Brain microvascular endothelial cell (primary cell): ENCODE measurements at regions not wholly inside any gene's neighbourhood (a gene's known extent, or its start where the extent isn't known, plus 50 kb on each side); places are given as distances from the start of the nearest gene placed in this dataset.

Source experiments
- DNase-seq: peaks from one replicate; pipeline ENCODE4 v3.0.0-alpha.2; 2020
- H3K27ac ChIP-seq: fragments of 250-450 bp; sonication (Bioruptor Pico); 2 replicates; pipeline ENCODE4 v1.5.1; 2020; ENCODE audit warnings: mild to moderate bottlenecking, moderate library complexity
- H3K27me3 ChIP-seq: fragments of 250-450 bp; sonication (Bioruptor Pico); replicated peaks from 2 replicates; pipeline ENCODE4 v1.5.1; 2020; ENCODE audit warnings: mild to moderate bottlenecking
- H3K36me3 ChIP-seq: fragments of 250-450 bp; sonication (Bioruptor Pico); replicated peaks from 2 replicates; pipeline ENCODE4 v1.5.1; 2020; ENCODE audit warnings: mild to moderate bottlenecking
- H3K4me3 ChIP-seq: 2 replicates; pipeline ENCODE4 v1.5.1; 2011; ENCODE audit warnings: low read depth, mild to moderate bottlenecking, control low read depth, low read length, moderate library complexity
- CTCF ChIP-seq: IDR thresholded peaks from 2 replicates; pipeline ENCODE4 v1.5.1; 2011; ENCODE audit warnings: low read depth, mild to moderate bottlenecking, moderate library complexity, low read length, control low read depth, inconsistent platforms; ENCODE audit errors: missing control alignments
- in situ Hi-C: cut with HindIII; loops from 2 replicates; pipeline ENCODE4 v1.10.0; 2017; ENCODE audit warnings: low sequenced_read_pairs, low pct_ligation_motif_present

- no peak for TF ChIP-seq CTCF
- no peaks in the 10 kb centered on the region for H3K27me3 ChIP-seq
- H3K4me3 ChIP-seq = no peak overlapping the region
- no peak overlapping the region for H3K27ac ChIP-seq
- DNase-seq = no peak
- in situ Hi-C loops = no loop called here
- H3K36me3 ChIP-seq = no peaks in the 10 kb centered on the region
Measured at GRCh38 chr18:40907842-40908241, 1047.2 kb upstream of the PIK3C3 start.

GRCh38 chr18:40904295-40904694 is 1050.7 kb upstream of the PIK3C3 start:
- Histone ChIP-seq H3K27me3 (no peaks in the 10 kb centered on the region), H3K36me3 (no peaks in the 10 kb centered on the region), H3K4me3 (no peak overlapping the region), H3K27ac (no peak overlapping the region)
- no peak for DNase-seq
- TF ChIP-seq CTCF = no peak
- in situ Hi-C loops = no loop called here

- DNase-seq = no peak
- no peak for TF ChIP-seq CTCF
- Histone ChIP-seq H3K4me3 (no peak overlapping the region), H3K36me3 (no peaks in the 10 kb centered on the region), H3K27me3 (no peaks in the 10 kb centered on the region), H3K27ac (no peak overlapping the region)
- in situ Hi-C loops = no loop called here
Measured at GRCh38 chr18:40902436-40902835, 1052.6 kb upstream of the PIK3C3 start.

DNA sequence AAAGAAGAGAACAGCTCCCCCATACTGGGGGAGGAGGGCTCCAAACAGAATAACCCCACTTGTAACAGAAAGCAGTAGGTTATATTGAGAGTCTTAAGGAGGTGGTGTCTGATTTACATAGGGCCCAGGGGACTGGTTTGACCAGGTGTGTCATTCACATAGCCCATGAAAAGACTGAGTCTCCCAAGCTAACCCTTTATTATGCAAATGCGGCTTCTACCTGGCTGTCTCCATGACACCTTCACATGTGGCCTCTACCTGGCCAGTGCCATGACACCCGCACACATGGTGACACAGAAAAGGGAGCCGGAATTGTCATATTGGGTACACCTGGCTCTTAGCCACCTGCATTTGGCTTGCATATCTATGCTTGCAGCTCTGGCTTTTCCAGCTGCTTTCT is 1057.2 kb upstream of the PIK3C3 start:
- TF ChIP-seq CTCF = no peak
- in situ Hi-C loops = no loop called here

DNA sequence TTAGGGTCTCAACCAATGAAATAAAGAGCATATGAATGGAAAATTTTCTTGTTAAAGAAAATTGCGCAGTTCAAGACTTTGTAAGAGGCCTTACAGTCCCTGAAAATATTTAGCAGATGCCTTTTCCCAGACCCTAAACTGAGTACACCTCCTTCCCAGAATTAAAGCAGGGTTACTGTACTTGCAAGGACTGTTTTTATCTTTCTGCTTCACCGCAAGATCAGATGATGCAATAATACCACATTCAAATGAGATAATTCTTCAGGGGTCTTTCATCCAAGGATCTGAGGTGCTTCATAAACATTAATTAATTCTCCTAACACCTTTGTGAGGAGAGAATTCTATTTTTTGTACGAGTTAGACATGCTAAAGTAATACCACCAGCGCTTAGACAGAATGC is 1071.8 kb upstream of the PIK3C3 start:
- H3K4me3 ChIP-seq = no peak overlapping the region
- no peak for DNase-seq
- no peak overlapping the region for H3K27ac ChIP-seq
- H3K36me3 ChIP-seq = no peaks in the 10 kb centered on the region
- no peaks in the 10 kb centered on the region for H3K27me3 ChIP-seq
- no peak for TF ChIP-seq CTCF
- in situ Hi-C loops = no loop called here

More for the DNA sequence above, 1057.2 kb upstream of the PIK3C3 start:
- H3K4me3 ChIP-seq = no peak overlapping the region
- H3K27me3 ChIP-seq = no peaks in the 10 kb centered on the region
- H3K27ac ChIP-seq = no peak overlapping the region
- H3K36me3 ChIP-seq = no peaks in the 10 kb centered on the region
- no peak for DNase-seq

DNA sequence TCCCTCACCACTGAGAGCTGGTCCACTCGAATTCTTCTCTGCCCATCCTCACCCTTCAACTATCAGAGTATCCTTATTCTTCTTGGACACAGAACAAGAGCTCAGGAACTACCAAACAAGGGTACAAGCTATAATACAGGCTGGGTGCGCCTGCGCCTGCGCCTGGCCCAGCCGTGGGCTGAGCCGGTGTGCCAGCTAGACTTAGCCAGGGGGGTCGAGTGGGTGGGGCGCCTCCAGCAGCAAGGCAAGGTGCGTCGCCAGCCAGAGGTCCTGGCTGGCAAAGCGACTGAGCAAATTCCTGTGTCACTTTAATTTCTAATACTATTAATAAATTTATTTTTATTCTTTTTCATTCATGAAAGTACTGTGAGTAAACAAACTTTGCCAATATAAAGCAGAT is 1072.6 kb upstream of the PIK3C3 start:
- no peak overlapping the region for H3K4me3 ChIP-seq
- H3K27me3 ChIP-seq = no peaks in the 10 kb centered on the region
- DNase-seq = no peak
- in situ Hi-C loops = no loop called here
- TF ChIP-seq CTCF = no peak
- no peaks in the 10 kb centered on the region for H3K36me3 ChIP-seq
- H3K27ac ChIP-seq = no peak overlapping the region
